OCI-LY3 (cell line): ENCODE measurements at regions not wholly inside any gene's neighbourhood (a gene's known extent, or its start where the extent isn't known, plus 50 kb on each side); places are given as distances from the start of the nearest gene placed in this dataset.

Experiments used
- CTCF ChIP-seq: fragments of 200-600, 300-600 bp; sonication (generic); IDR thresholded peaks from 2 replicates; pipeline ENCODE4 v1.5.1; 2014; ENCODE audit warnings: antibody characterized with exemption, low read length, low read depth
- EZH2phosphoT487 ChIP-seq: fragments of 200-600 bp; shearing (Covaris generic); IDR thresholded peaks from 2 replicates; pipeline ENCODE4 v1.6.1; 2018; ENCODE audit warnings: antibody characterized with exemption, mixed run types, low read depth

- TF ChIP-seq CTCF (no peak), EZH2phosphoT487 (no peak)
Observed at GRCh38 chr7:32660936-32661335, 165.6 kb downstream of the AVL9 start.
